Adrenal gland (tissue), 9 donors: ENCODE measurements at regions not wholly inside any gene's neighbourhood (a gene's known extent, or its start where the extent isn't known, plus 50 kb on each side); places are given as distances from the start of the nearest gene placed in this dataset.

Source experiments
- DNase-seq, 7 donors: peaks; one replicate each; pipeline ENCODE4 v3.0.0-alpha.2; 2019 to 2020
- H3K27ac ChIP-seq, 5 donors: fragments of 200-600 bp; sonication (generic) in 4 of 5; 1 replicate in 3 of 5; 2 replicates in 2 of 5; pipeline versions ENCODE4 v1.5.1 to v1.8.0; 2016 to 2020; ENCODE audit warnings: mild to moderate bottlenecking in 1 of 5
- H3K27me3 ChIP-seq: fragments of 200-600 bp; 2 replicates; pipeline ENCODE4 v1.8.0; 2021
- H3K36me3 ChIP-seq, 2 donors: fragments of 200-600 bp; replicated peaks in 1 of 2; 1 replicate in 1 of 2; 2 replicates in 1 of 2; pipeline versions ENCODE4 v1.5.1 to v1.8.0; 2018 to 2022
- H3K4me1 ChIP-seq, 2 donors: fragments of 200-600 bp; replicated peaks in 1 of 2; 1 replicate in 1 of 2; 2 replicates in 1 of 2; pipeline versions ENCODE4 v1.5.1 to v1.8.0; 2018 to 2021
- H3K4me3 ChIP-seq, 4 donors: fragments of 200-600 bp; sonication (generic) in 3 of 4; one replicate each; pipeline ENCODE4 v1.5.1; 2016 to 2018
- H3K9me3 ChIP-seq, 3 donors: fragments of 200-600 bp; sonication (generic) in 1 of 3; replicated peaks in 1 of 3; 1 replicate in 2 of 3; 2 replicates in 1 of 3; pipeline versions ENCODE4 v1.5.1 to v1.8.0; 2016 to 2021
- CTCF ChIP-seq, 6 experiments: fragments of 450-650 bp in 4 of 6; fragments of 200-600 bp in 2 of 6; sonication (generic) in 1 of 6; IDR thresholded peaks; 1 replicate in 5 of 6; 2 replicates in 1 of 6; pipeline versions ENCODE4 v1.5.1 to v1.8.0; 2016 to 2021; ENCODE audit warnings: antibody characterized with exemption in 6 of 6, mild to moderate bottlenecking in 2 of 6, moderate library complexity in 1 of 6
- POLR2A ChIP-seq, 2 donors: fragments of 450-650 bp; IDR thresholded peaks; one replicate each; pipeline ENCODE4 v1.6.1; 2017; ENCODE audit warnings: antibody characterized with exemption in 2 of 2, mild to moderate bottlenecking in 2 of 2, moderate library complexity in 1 of 2
- WGBS, 4 donors: extraction: QIAGEN DNeasy Blood & Tissue Kit in 2 of 4; methylation state at CpG; one replicate each; pipeline versions ENCODE4 v1.1.5 to v1.1.7; 2013 to 2017; 5-methylcytosine and 5-hydroxymethylcytosine counted together
- intact Hi-C, 2 donors: fragments of 100-400 bp; cut with DNase I; formaldehyde crosslinking; loops; one replicate each; pipeline versions ENCODE4 v1.14.1 to v1.15.0; 2022 to 2023
- donor health status: healthy with polysubstance abuse.
- donor health status: Bipolar disorder and iron deficiency.
- donor health status: DM: yes; HTN: yes; CAD: no.
- donor health status: DM: no; HTN: no; CAD: no.
- donor health status: DM: no; HTN: no; CAD: no.

- peaks cover 0 to 13% of the 10 kb centered on the region in 2 donors for H3K4me1 ChIP-seq
- DNase-seq: no peak
These were observed 55.0 kb upstream of the LCTL start for GRCh38 chr15:66620744-66621344.

GRCh38 chr15:66621491-66622467 is 56.0 kb upstream of the LCTL start:
- H3K27ac ChIP-seq: peak overlapping the region in 2 of 5 donors; percentile 54 to 83
- H3K36me3 ChIP-seq: no peaks in the 10 kb centered on the region
- H3K4me3 ChIP-seq: no peak overlapping the region
- TF ChIP-seq CTCF (IDR thresholded peaks at IDR 0.05) (no peak), POLR2A (IDR thresholded peaks at IDR 0.05) (no peak)
- DNase-seq: no peak
- intact Hi-C loops: loop anchor here (2.0 to 5.0 kb wide), 4 partner anchors 76 to 231 kb away; no protein-coding TSS in a partner anchor
- peaks cover 13% of the 10 kb centered on the region for H3K27me3 ChIP-seq
- 30 to 75% (median 42%) methylated on average over 23 to 75 of the region's 75 CpGs for WGBS, 4 donors
- peaks cover 0 to 13% of the 10 kb centered on the region in 2 donors for H3K4me1 ChIP-seq
- H3K9me3 ChIP-seq: no peaks in the 10 kb centered on the region

More at GRCh38 chr15:66620744-66621344, 55.0 kb upstream of the LCTL start:
- WGBS, 4 donors: 80 to 88% (median 84%) methylated on average over 2 to 6 of the region's 6 CpGs
- Histone ChIP-seq H3K9me3 (no peaks in the 10 kb centered on the region), H3K27me3 (peaks cover 13% of the 10 kb centered on the region), H3K27ac (peak overlapping the region in 1 of 5 donors; percentile 17), H3K36me3 (no peaks in the 10 kb centered on the region), H3K4me3 (no peak overlapping the region)
- TF ChIP-seq POLR2A (IDR thresholded peaks at IDR 0.05) (no peak), CTCF (IDR thresholded peaks at IDR 0.05) (no peak)
- intact Hi-C loops: loop anchor here (2.0 to 5.0 kb wide), 4 partner anchors 76 to 231 kb away; no protein-coding TSS in a partner anchor

GRCh38 chr15:66622591-66623022 is 56.8 kb upstream of the LCTL start:
- Histone ChIP-seq H3K9me3 (no peaks in the 10 kb centered on the region), H3K27ac (peak overlapping the region in 2 of 5 donors; percentile 54 to 83), H3K4me1 (peaks cover 0 to 13% of the 10 kb centered on the region in 2 donors), H3K36me3 (no peaks in the 10 kb centered on the region), H3K27me3 (peaks cover 13% of the 10 kb centered on the region), H3K4me3 (no peak overlapping the region)
- no peak for DNase-seq
- WGBS, 4 donors: 48 to 70% (median 58%) methylated on average over 5 of the region's 5 CpGs
- intact Hi-C loops: loop anchor here (5.0 kb wide), 3 partner anchors 75 to 230 kb away; no protein-coding TSS in a partner anchor
- no peak for TF ChIP-seq CTCF (IDR thresholded peaks at IDR 0.05)
- no peak for TF ChIP-seq POLR2A (IDR thresholded peaks at IDR 0.05)
